Amniotic epithelial cell (primary cell): ENCODE measurements at regions not wholly inside any gene's neighbourhood (a gene's known extent, or its start where the extent isn't known, plus 50 kb on each side); places are given as distances from the start of the nearest gene placed in this dataset.
"Not testable (repeated sequence)": the region's sequence is repeated elsewhere in the genome, so short reads cannot be mapped to it uniquely, and the experiment has no call there.

Source experiments
- DNase-seq: peaks from one replicate; pipeline ENCODE4 v3.0.0-alpha.2; 2010; ENCODE audit warnings: low read depth

- no peak for DNase-seq
These were observed 160.8 kb upstream of the KRR1 start for GRCh38 chr12:75672200-75672599.

- DNase-seq, result no peak
These were observed 158.8 kb upstream of the KRR1 start for GRCh38 chr12:75670216-75670615.

GRCh38 chr12:75666939-75667334 lies 155.5 kb upstream of the KRR1 start:
- peak; percentile 81 for DNase-seq

- peak; percentile 77 for DNase-seq
These were observed 154.9 kb upstream of the KRR1 start for GRCh38 chr12:75666126-75666938.

GRCh38 chr12:75665216-75665615 lies 153.8 kb upstream of the KRR1 start:
- DNase-seq, result peak; percentile 77

GRCh38 chr12:75662511-75663159 lies 151.2 kb upstream of the KRR1 start:
- DNase-seq, result no peak

- DNase-seq, result peak; percentile 50
These were observed 150.5 kb upstream of the KRR1 start for GRCh38 chr12:75661908-75662307.

GRCh38 chr12:75660805-75661404 lies 149.5 kb upstream of the KRR1 start:
- peak; percentile 57 for DNase-seq

GRCh38 chr12:75660107-75660530 lies 148.7 kb upstream of the KRR1 start:
- peak; percentile 49 for DNase-seq

GRCh38 chr12:75658901-75659823 lies 147.8 kb upstream of the KRR1 start:
- peak; percentile 83 for DNase-seq

- no peak for DNase-seq
These were observed 146.9 kb upstream of the KRR1 start for GRCh38 chr12:75658286-75658685.

GRCh38 chr12:75657831-75658230 lies 146.4 kb upstream of the KRR1 start:
- peak; percentile 68 for DNase-seq

- not testable (repeated sequence) for DNase-seq
These were observed 145.9 kb upstream of the KRR1 start for GRCh38 chr12:75657354-75657753.

GRCh38 chr12:75656648-75657047 lies 145.2 kb upstream of the KRR1 start:
- peak; percentile 81 for DNase-seq

- DNase-seq, result no peak
These were observed 144.8 kb upstream of the KRR1 start for GRCh38 chr12:75656210-75656609.

GRCh38 chr12:75655315-75655806 lies 144.0 kb upstream of the KRR1 start:
- DNase-seq, result no peak

GRCh38 chr12:75651342-75651695 lies 139.9 kb upstream of the KRR1 start:
- no peak for DNase-seq

- peak; percentile 94 for DNase-seq
These were observed 139.4 kb upstream of the KRR1 start for GRCh38 chr12:75650595-75651341.

GRCh38 chr12:75650100-75650499 lies 138.7 kb upstream of the KRR1 start:
- no peak for DNase-seq

GRCh38 chr12:75648856-75649255 lies 137.4 kb upstream of the KRR1 start:
- no peak for DNase-seq
